HEK293 (cell line): ENCODE measurements at regions not wholly inside any gene's neighbourhood (a gene's known extent, or its start where the extent isn't known, plus 50 kb on each side); places are given as distances from the start of the nearest gene placed in this dataset.

ENCODE experiments used
- CTCF ChIA-PET: fragments of 350-600 bp; formaldehyde crosslinking; extraction: SDS; loops from one replicate; lab custom pipeline; 2021; ENCODE audit warnings: antibody characterized with exemption; lab: Yijun Ruan, JAX
- POLR2A ChIA-PET: fragments of 300-600 bp; formaldehyde crosslinking; extraction: SDS; loops from one replicate; lab custom pipeline; 2020; ENCODE audit warnings: antibody characterized with exemption, inconsistent platforms; lab: Yijun Ruan, JAX
- H3K27ac ChIP-seq: fragments of 200-500 bp; sonication (Bioruptor generic); 2 replicates; pipeline ENCODE4 v1.5.1; 2014; ENCODE audit warnings: low read depth, low read length, control low read depth, inconsistent platforms; ENCODE audit errors: extremely low read depth
- H3K36me3 ChIP-seq, 2 experiments: fragments of 200-500 bp in 1 of 2; sonication (Bioruptor generic) in 1 of 2; 1 replicate in 1 of 2; 2 replicates in 1 of 2; pipeline ENCODE4 v1.5.1; 2014 to 2017; ENCODE audit warnings: inconsistent platforms in 2 of 2, low read length in 2 of 2; ENCODE audit not compliant: control insufficient read depth in 2 of 2, insufficient read depth in 1 of 2
- H3K4me1 ChIP-seq: fragments of 200-500 bp; sonication (Bioruptor generic); 2 replicates; pipeline ENCODE4 v1.5.1; 2014; ENCODE audit warnings: mild to moderate bottlenecking, low read length, inconsistent platforms; ENCODE audit not compliant: control insufficient read depth, insufficient read depth
- H3K4me3 ChIP-seq: 2 replicates; pipeline ENCODE4 v1.5.1; 2011; ENCODE audit warnings: low read depth, mild to moderate bottlenecking, control low read depth, low read length, moderate library complexity
- H3K9me3 ChIP-seq: fragments of 200-500 bp; sonication (Bioruptor generic); 2 replicates; pipeline ENCODE4 v1.5.1; 2014; ENCODE audit warnings: low read depth, low read length, inconsistent platforms; ENCODE audit not compliant: control insufficient read depth, insufficient read depth
- ELK4 ChIP-seq: IDR thresholded peaks from 2 replicates; pipeline ENCODE4 v1.6.1; 2011; ENCODE audit warnings: mild to moderate bottlenecking, low read depth, low read length, borderline replicate concordance
- MEIS1 ChIP-seq: sonication (generic); formaldehyde crosslinking; IDR thresholded peaks from 2 replicates; pipeline ENCODE4 v1.8.1; 2022; ENCODE audit warnings: missing genetic modification reagents, mild to moderate bottlenecking, borderline replicate concordance
- PRDM4 ChIP-seq: fragments of 450-650 bp; formaldehyde crosslinking; IDR thresholded peaks from 2 replicates; pipeline ENCODE4 v1.5.1; 2017; ENCODE audit warnings: missing biosample characterization, missing genetic modification characterization
- SP7 ChIP-seq: fragments of 450-650 bp; formaldehyde crosslinking; IDR thresholded peaks from 2 replicates; pipeline ENCODE4 v1.5.1; 2016; ENCODE audit warnings: missing biosample characterization, missing genetic modification characterization
- ZBTB26 ChIP-seq: fragments of 450-650 bp; formaldehyde crosslinking; optimal IDR thresholded peaks from 2 replicates; pipeline ENCODE3; 2016; ENCODE audit warnings: missing biosample characterization, mild to moderate bottlenecking, missing genetic modification characterization
- ZBTB8A ChIP-seq: fragments of 450-650 bp; formaldehyde crosslinking; IDR thresholded peaks from 2 replicates; pipeline ENCODE4 v1.5.1; 2016; ENCODE audit warnings: missing biosample characterization, missing genetic modification characterization
- ZFHX2 ChIP-seq: fragments of 450-650 bp; formaldehyde crosslinking; conservative IDR thresholded peaks from 2 replicates; pipeline ENCODE4 v1.5.1; 2016; ENCODE audit warnings: missing biosample characterization, missing genetic modification characterization
- ZFP37 ChIP-seq: fragments of 450-650 bp; formaldehyde crosslinking; IDR thresholded peaks from 2 replicates; pipeline ENCODE4 v1.5.1; 2016; ENCODE audit warnings: missing biosample characterization, missing genetic modification characterization
- ZNF10 ChIP-seq: fragments of 450-650 bp; formaldehyde crosslinking; IDR thresholded peaks from 2 replicates; pipeline ENCODE4 v1.5.1; 2017; ENCODE audit warnings: missing biosample characterization, missing genetic modification characterization
- ZNF133 ChIP-seq: fragments of 450-650 bp; formaldehyde crosslinking; IDR thresholded peaks from 2 replicates; pipeline ENCODE4 v1.5.1; 2016; ENCODE audit warnings: missing biosample characterization, missing genetic modification characterization
- ZNF157 ChIP-seq: fragments of 450-650 bp; formaldehyde crosslinking; IDR thresholded peaks from 2 replicates; pipeline ENCODE4 v1.5.1; 2016; ENCODE audit warnings: missing biosample characterization, missing genetic modification characterization
- ZNF311 ChIP-seq: fragments of 450-650 bp; formaldehyde crosslinking; IDR thresholded peaks from 2 replicates; pipeline ENCODE4 v1.5.1; 2017; ENCODE audit warnings: missing biosample characterization, missing genetic modification characterization, borderline replicate concordance
- ZNF366 ChIP-seq: fragments of 450-650 bp; formaldehyde crosslinking; conservative IDR thresholded peaks from 2 replicates; pipeline ENCODE4 v1.5.1; 2016; ENCODE audit warnings: missing biosample characterization, missing genetic modification characterization
- ZNF391 ChIP-seq: fragments of 450-650 bp; formaldehyde crosslinking; IDR thresholded peaks from 2 replicates; pipeline ENCODE4 v1.5.1; 2016; ENCODE audit warnings: low read depth, missing biosample characterization, missing genetic modification characterization, borderline replicate concordance
- ZNF433 ChIP-seq: fragments of 450-650 bp; formaldehyde crosslinking; IDR thresholded peaks from 2 replicates; pipeline ENCODE4 v1.5.1; 2016; ENCODE audit warnings: missing biosample characterization, missing genetic modification characterization, low read depth
- ZNF449 ChIP-seq: fragments of 450-650 bp; formaldehyde crosslinking; IDR thresholded peaks from 2 replicates; pipeline ENCODE4 v1.5.1; 2017; ENCODE audit warnings: missing biosample characterization, mild to moderate bottlenecking, missing genetic modification characterization, moderate library complexity
- ZNF513 ChIP-seq: fragments of 450-650 bp; IDR thresholded peaks from 2 replicates; pipeline ENCODE4 v1.5.1; 2018; ENCODE audit warnings: missing biosample characterization, missing genetic modification characterization
- ZNF518A ChIP-seq: fragments of 450-650 bp; formaldehyde crosslinking; conservative IDR thresholded peaks from 2 replicates; pipeline ENCODE4 v1.5.1; 2016; ENCODE audit warnings: low read depth, missing biosample characterization, missing genetic modification characterization
- ZNF629 ChIP-seq: fragments of 450-650 bp; formaldehyde crosslinking; IDR thresholded peaks from 2 replicates; pipeline ENCODE4 v1.5.1; 2017; ENCODE audit warnings: missing biosample characterization, missing genetic modification characterization
- ZNF76 ChIP-seq: fragments of 450-650 bp; formaldehyde crosslinking; IDR thresholded peaks from 2 replicates; pipeline ENCODE4; 2016; ENCODE audit warnings: low read depth, missing biosample characterization, missing genetic modification characterization, borderline replicate concordance

- TF ChIP-seq ZNF133 (tag by site-specific recombination) (no peak), ZNF157 (tag by site-specific recombination) (no peak), ZNF629 (tag by site-specific recombination) (no peak), ZNF10 (tag by site-specific recombination) (no peak), PRDM4 (no peak), ZNF76 (tag by site-specific recombination) (no peak), ZFP37 (tag by site-specific recombination) (no peak), ZNF449 (no peak), MEIS1 (CRISPR knock-in tag) (no peak), ZNF311 (tag by site-specific recombination) (no peak), ZFHX2 (no peak), ZBTB26 (no peak), ELK4 (no peak), SP7 (tag by site-specific recombination) (no peak), ZNF366 (no peak), ZNF513 (no peak), ZNF518A (tag by site-specific recombination) (no peak), ZNF391 (tag by site-specific recombination) (no peak), ZBTB8A (tag by site-specific recombination) (no peak), ZNF433 (no peak)
- CTCF ChIA-PET, result interaction anchor here (0.6 kb wide), 1 partner anchor 159 kb away, joined by 3 read pairs; no protein-coding TSS in a partner anchor
These were observed 364.0 kb downstream of the CNTN6 start for GRCh38 chr3:1456781-1457311.

More at GRCh38 chr3:1456781-1457311, 364.0 kb downstream of the CNTN6 start:
- H3K4me3 ChIP-seq, result no peak overlapping the region
- POLR2A ChIA-PET, result no interaction called here
- no peaks in the 10 kb centered on the region for H3K36me3 ChIP-seq
- no peaks in the 10 kb centered on the region for H3K9me3 ChIP-seq
- H3K4me1 ChIP-seq, result no peaks in the 10 kb centered on the region
- no peak overlapping the region for H3K27ac ChIP-seq
